H1 (cell line): ENCODE measurements at regions not wholly inside any gene's neighbourhood (a gene's known extent, or its start where the extent isn't known, plus 50 kb on each side); places are given as distances from the start of the nearest gene placed in this dataset.

Source experiments
- ATF3 ChIP-seq: IDR thresholded peaks from 2 replicates; pipeline ENCODE4 v1.6.1; 2011; ENCODE audit warnings: low read depth, mild to moderate bottlenecking, low read length; ENCODE audit not compliant: insufficient read depth
- CHD7 ChIP-seq: fragments of 300-600 bp; sonication (generic); IDR thresholded peaks from 2 replicates; pipeline ENCODE4 v1.7.1; 2012; ENCODE audit warnings: low read length, moderate library complexity, mild to moderate bottlenecking, inconsistent platforms; ENCODE audit not compliant: insufficient replicate concordance
- CREB1 ChIP-seq: IDR thresholded peaks from 2 replicates; pipeline ENCODE4 v1.6.1; 2012; ENCODE audit warnings: inconsistent platforms
- MAX ChIP-seq: IDR thresholded peaks from 2 replicates; pipeline ENCODE4 v1.6.1; 2012; ENCODE audit warnings: inconsistent platforms
- PHF8 ChIP-seq: fragments of 200-600 bp; sonication (generic); conservative IDR thresholded peaks from 2 replicates; pipeline ENCODE4 v1.7.1; 2012; ENCODE audit warnings: low read depth, mild to moderate bottlenecking, inconsistent platforms, low read length, moderate library complexity
- POLR2AphosphoS5 ChIP-seq: IDR thresholded peaks from 2 replicates; pipeline ENCODE4 v1.6.1; 2011; ENCODE audit warnings: low read depth, low read length
- SIN3A ChIP-seq, 2 experiments: IDR thresholded peaks in 1 of 2; conservative IDR thresholded peaks in 1 of 2; 2 replicates each; pipeline ENCODE4 v1.6.1; 2011 to 2012; ENCODE audit warnings: low read length in 2 of 2, improper control_type of control experiment in 1 of 2, low read depth in 1 of 2, mild to moderate bottlenecking in 1 of 2
- TBP ChIP-seq: IDR thresholded peaks from 2 replicates; pipeline ENCODE4 v1.6.1; 2011; ENCODE audit warnings: low read depth, low read length, improper control_type of control experiment

GRCh38 chr6:1513215-1513780, 96.4 kb upstream of the FOXC1 start (continued):
- TF ChIP-seq ATF3 (no peak), SIN3A (conservative IDR thresholded peaks at IDR 0.05 in 1 of 2, IDR thresholded peaks at IDR 0.05 in 1 of 2; ENCODE audit: low read depth in 1 of 2, low read length in 2 of 2) (no peak), PHF8 (no peak), MAX (no peak), TBP (no peak), CHD7 (no peak), POLR2AphosphoS5 (no peak), CREB1 (no peak)
